B cell (primary cell): ENCODE measurements at regions not wholly inside any gene's neighbourhood (a gene's known extent, or its start where the extent isn't known, plus 50 kb on each side); places are given as distances from the start of the nearest gene placed in this dataset.

ENCODE experiments used
- ATAC-seq: fragments of 200-7000 bp; cut with Tn5 transposase; one replicate; pipeline ENCODE4 v1.10.0; 2021; ENCODE audit warnings: low read depth, mild to moderate bottlenecking, moderate number of reproducible peaks, moderate library complexity
- CTCF ChIA-PET: fragments of 350-600 bp; sonication (Branson Sonifier 250); formaldehyde crosslinking; loops from one replicate; lab custom pipeline; 2021; ENCODE audit warnings: antibody characterized with exemption, inconsistent platforms; lab: Charles Lee
- POLR2A ChIA-PET: fragments of 350-600 bp; sonication (Branson Sonifier 250); formaldehyde crosslinking; loops from one replicate; lab custom pipeline; 2021; ENCODE audit warnings: antibody characterized with exemption; lab: Charles Lee
- DNase-seq: peaks from one replicate; pipeline ENCODE4 v3.0.0; 2013
- H2AFZ ChIP-seq: 2 replicates; pipeline ENCODE4 v1.6.1; 2012; ENCODE audit warnings: mild to moderate bottlenecking, low read depth, low read length; ENCODE audit not compliant: insufficient read depth, poor library complexity, severe bottlenecking
- H3K27ac ChIP-seq, 2 donors: 1 replicate in 1 of 2; 2 replicates in 1 of 2; pipeline ENCODE4 v1.5.1; 2012 to 2013; ENCODE audit warnings: low read length in 2 of 2, mild to moderate bottlenecking in 2 of 2, moderate library complexity in 1 of 2
- H3K27me3 ChIP-seq, 4 experiments: fragments of 200-600 bp in 1 of 4; sonication (generic) in 1 of 4; replicated peaks in 1 of 4; 1 replicate in 2 of 4; 2 replicates in 2 of 4; pipeline versions ENCODE4 v1.6.1 to v1.7.0; 2013 to 2016; ENCODE audit warnings: low read length in 3 of 4, mild to moderate bottlenecking in 2 of 4, mixed read lengths in 1 of 4, moderate library complexity in 1 of 4; ENCODE audit not compliant: insufficient read depth in 4 of 4, control insufficient read depth in 3 of 4; ENCODE audit errors: control extremely low read depth in 1 of 4
- H3K36me3 ChIP-seq, 2 experiments: replicated peaks in 1 of 2; 1 replicate in 1 of 2; 2 replicates in 1 of 2; pipeline versions ENCODE4 v1.6.1 to v1.7.1; 2013; ENCODE audit warnings: low read length in 1 of 2; ENCODE audit not compliant: insufficient read depth in 2 of 2, control insufficient read depth in 1 of 2; ENCODE audit errors: control extremely low read depth in 1 of 2, extremely low read depth in 1 of 2
- H3K4me1 ChIP-seq, 2 donors: fragments of 200-600 bp in 1 of 2; sonication (generic) in 1 of 2; 1 replicate in 1 of 2; 2 replicates in 1 of 2; pipeline versions ENCODE4 v1.5.1 to v1.6.1; 2013 to 2017; ENCODE audit warnings: low read length in 2 of 2; ENCODE audit not compliant: control insufficient read depth in 2 of 2, insufficient read depth in 2 of 2
- H3K4me2 ChIP-seq: replicated peaks from 2 replicates; pipeline ENCODE3; 2012; ENCODE audit warnings: mild to moderate bottlenecking, low read depth, low read length; ENCODE audit not compliant: poor library complexity, severe bottlenecking
- H3K4me3 ChIP-seq, 5 experiments: fragments of 200-600 bp in 1 of 5; sonication (generic) in 1 of 5; 1 replicate in 3 of 5; 2 replicates in 2 of 5; pipeline versions ENCODE4 v1.5.1 to v1.7.0; 2011 to 2016; ENCODE audit warnings: low read length in 4 of 5, mild to moderate bottlenecking in 4 of 5, low read depth in 2 of 5, control low read depth in 1 of 5, moderate library complexity in 1 of 5; ENCODE audit not compliant: insufficient read depth in 1 of 5; ENCODE audit errors: control extremely low read depth in 1 of 5, extremely low read depth in 1 of 5
- H3K79me2 ChIP-seq: fragments of 200-600 bp; sonication (generic); one replicate; pipeline ENCODE4 v1.6.0; 2016; ENCODE audit warnings: low read length; ENCODE audit not compliant: control insufficient read depth, insufficient read depth
- H3K9ac ChIP-seq: fragments of 200-600 bp; sonication (generic); 2 replicates; pipeline ENCODE4 v1.6.1; 2017; ENCODE audit warnings: mild to moderate bottlenecking, low read length, moderate library complexity
- H3K9me3 ChIP-seq, 3 donors: one replicate each; pipeline versions ENCODE4 v1.6.1 to v1.7.1; 2013; ENCODE audit warnings: low read length in 2 of 3; ENCODE audit not compliant: control insufficient read depth in 2 of 3, insufficient read depth in 1 of 3; ENCODE audit errors: control extremely low read depth in 1 of 3
- H4K20me1 ChIP-seq: 2 replicates; pipeline ENCODE4 v1.6.0; 2012; ENCODE audit warnings: mild to moderate bottlenecking, low read length; ENCODE audit not compliant: insufficient read depth, control insufficient read depth, poor library complexity, severe bottlenecking
- H3K27ac Mint-ChIP-seq: one replicate; pipeline ENCODE4 v1.8.0; 2021; ENCODE audit warnings: mixed read lengths
- H3K27me3 Mint-ChIP-seq: one replicate; pipeline ENCODE4 v1.8.0; 2021; ENCODE audit warnings: mixed read lengths
- H3K4me1 Mint-ChIP-seq: one replicate; pipeline ENCODE4 v1.8.0; 2021; ENCODE audit warnings: mixed read lengths
- H3K4me3 Mint-ChIP-seq: one replicate; pipeline ENCODE4 v1.8.0; 2021; ENCODE audit warnings: mixed read lengths
- H3K9me3 Mint-ChIP-seq: one replicate; pipeline ENCODE4 v1.8.0; 2022; ENCODE audit warnings: mixed read lengths; ENCODE audit not compliant: insufficient read depth
- CTCF ChIP-seq: fragments of 200-600 bp; IDR thresholded peaks from one replicate; pipeline ENCODE4 v1.8.0; 2022; ENCODE audit warnings: antibody characterized with exemption, mild to moderate bottlenecking
- EZH2 ChIP-seq: IDR thresholded peaks from 2 replicates; pipeline ENCODE4 v1.6.1; 2012; ENCODE audit warnings: borderline replicate concordance, low read depth, mild to moderate bottlenecking, moderate library complexity, low read length; ENCODE audit not compliant: insufficient read depth, poor library complexity, severe bottlenecking
- WGBS: methylation state at CpG from one replicate; pipeline ENCODE4 v1.1.5; 2013; ENCODE audit warnings: missing lambda C conversion rate; ENCODE audit not compliant: insufficient coverage; 5-methylcytosine and 5-hydroxymethylcytosine counted together
- intact Hi-C: fragments of 100-400 bp; cut with micrococcal nuclease; formaldehyde crosslinking; loops from one replicate; pipeline ENCODE4 v1.10.0; 2022

GRCh38 chr4:177229331-177229730, 80.3 kb upstream of the NEIL3 start:
- no peak for DNase-seq
- H3K9ac ChIP-seq: no peak overlapping the region

GRCh38 chr4:177232473-177232872, 77.2 kb upstream of the NEIL3 start:
- intact Hi-C loops: no loop called here
- Histone ChIP-seq H3K79me2 (no peaks in the 10 kb centered on the region), H3K27ac (no peak overlapping the region), H3K36me3 (no peaks in the 10 kb centered on the region), H3K4me2 (no peak overlapping the region), H3K9me3 (peaks cover 0 to 1% (median 0%) of the 10 kb centered on the region in 3 donors), H2AFZ (no peak overlapping the region), H3K4me3 (no peak overlapping the region), H3K9ac (no peak overlapping the region), H4K20me1 (no peaks in the 10 kb centered on the region), H3K4me1 (no peaks in the 10 kb centered on the region), H3K27me3 (no peaks in the 10 kb centered on the region)
- DNase-seq: no peak
- Mint-ChIP-seq H3K4me3 (no peak overlapping the region), H3K9me3 (no peaks in the 10 kb centered on the region), H3K27ac (no peak overlapping the region), H3K27me3 (no peaks in the 10 kb centered on the region), H3K4me1 (peaks cover 3% of the 10 kb centered on the region)
- ATAC-seq: no peak
- POLR2A ChIA-PET: no interaction called here
- CTCF ChIA-PET: no interaction called here
- TF ChIP-seq CTCF (no peak), EZH2 (no peak)

More at GRCh38 chr4:177229331-177229730, 80.3 kb upstream of the NEIL3 start:
- Histone ChIP-seq H3K4me2 (peak overlapping the region; percentile 24), H3K4me1 (no peaks in the 10 kb centered on the region), H4K20me1 (no peaks in the 10 kb centered on the region), H3K27ac (no peak overlapping the region), H3K36me3 (no peaks in the 10 kb centered on the region), H3K27me3 (no peaks in the 10 kb centered on the region), H3K79me2 (no peaks in the 10 kb centered on the region), H3K4me3 (no peak overlapping the region), H3K9me3 (peaks cover 0 to 2% (median 0%) of the 10 kb centered on the region in 3 donors), H2AFZ (peak overlapping the region; percentile 32)
- H3K27ac Mint-ChIP-seq: no peak overlapping the region
- H3K9me3 Mint-ChIP-seq: no peaks in the 10 kb centered on the region
- WGBS: 40% methylated on average over 1 of the region's 7 CpGs
- intact Hi-C loops: no loop called here
- CTCF ChIA-PET: no interaction called here
- H3K27me3 Mint-ChIP-seq: no peaks in the 10 kb centered on the region
- peaks cover 3% of the 10 kb centered on the region for H3K4me1 Mint-ChIP-seq
- peak overlapping the region; percentile 11 for H3K4me3 Mint-ChIP-seq
- no peak for ATAC-seq
- POLR2A ChIA-PET: no interaction called here
- TF ChIP-seq CTCF: no peak
- TF ChIP-seq EZH2: no peak
